ENCODE measurements at regions not wholly inside any gene's neighbourhood (a gene's known extent, or its start where the extent isn't known, plus 50 kb on each side); places are given as distances from the start of the nearest gene placed in this dataset.
"Not testable (repeated sequence)": the region's sequence is repeated elsewhere in the genome, so short reads cannot be mapped to it uniquely, and the experiment has no call there.

GRCh38 chr5:63233361-63233760 is 654.7 kb downstream of the LRRC70 start:
- FAIRE-seq (no peak), DNase-seq (ENCODE audit: insufficient read length, low spot score) (no peak)

GRCh38 chr5:63230754-63231153 is 652.1 kb downstream of the LRRC70 start:
- no peak for FAIRE-seq

DNA sequence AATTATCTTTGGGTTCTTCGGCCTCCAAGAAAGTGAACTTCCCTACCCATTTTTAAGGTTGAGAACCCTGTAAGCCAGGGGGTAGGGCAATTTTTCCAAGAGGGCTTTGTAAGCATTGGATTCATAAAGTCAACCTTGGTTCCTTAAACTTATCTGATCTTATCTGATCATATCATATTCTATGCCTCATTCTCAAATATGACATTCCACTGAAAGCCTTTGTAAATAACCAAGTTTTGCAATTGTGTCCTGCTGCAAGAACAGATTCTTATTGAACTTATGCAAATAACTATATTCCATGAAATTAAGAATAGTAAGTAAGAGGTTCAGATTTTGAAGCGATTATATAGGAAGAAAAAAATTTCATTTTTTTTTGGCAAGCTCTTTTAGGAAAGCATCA is 649.5 kb downstream of the LRRC70 start:
- DNase-seq (ENCODE audit: insufficient read length, low spot score) = no peak
- FAIRE-seq = no peak

More at GRCh38 chr5:63230754-63231153, 652.1 kb downstream of the LRRC70 start:
- DNase-seq (ENCODE audit: insufficient read length, low spot score) = no peak

GRCh38 chr5:63220244-63220643 is 641.6 kb downstream of the LRRC70 start:
- no peak for DNase-seq (ENCODE audit: insufficient read length, low spot score)
- no peak for FAIRE-seq

GRCh38 chr5:63217422-63217821 is 638.8 kb downstream of the LRRC70 start:
- FAIRE-seq = no peak
- DNase-seq (ENCODE audit: insufficient read length, low spot score) = no peak

DNA sequence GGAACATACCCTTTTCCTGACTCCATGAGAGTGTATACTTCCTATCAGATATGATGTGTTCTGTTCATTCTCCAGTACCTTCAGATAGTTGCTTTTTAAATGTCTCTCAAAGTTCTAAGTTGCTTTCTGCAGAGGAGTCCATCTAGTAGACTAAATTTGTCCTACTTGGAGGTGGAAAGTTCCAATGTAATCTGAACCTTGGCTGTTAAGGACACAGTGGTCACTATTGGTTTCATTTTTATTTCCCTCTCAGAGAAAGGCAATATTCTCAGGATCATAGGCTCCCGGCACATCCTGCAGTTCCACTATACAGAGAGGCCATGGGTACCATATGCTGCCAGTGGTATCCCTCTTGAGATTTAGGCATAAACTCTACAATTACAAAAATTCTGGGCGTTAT is 634.6 kb downstream of the LRRC70 start:
- FAIRE-seq (no peak), DNase-seq (ENCODE audit: insufficient read length, low spot score) (no peak)

- DNase-seq (ENCODE audit: insufficient read length, low spot score) = no peak
- FAIRE-seq = no peak
Measured at GRCh38 chr5:63211448-63212132, 633.0 kb downstream of the LRRC70 start.

- no peak for DNase-seq (ENCODE audit: insufficient read length, low spot score)
- FAIRE-seq = no peak
Measured at GRCh38 chr5:63205976-63206375, 627.4 kb downstream of the LRRC70 start.

DNA sequence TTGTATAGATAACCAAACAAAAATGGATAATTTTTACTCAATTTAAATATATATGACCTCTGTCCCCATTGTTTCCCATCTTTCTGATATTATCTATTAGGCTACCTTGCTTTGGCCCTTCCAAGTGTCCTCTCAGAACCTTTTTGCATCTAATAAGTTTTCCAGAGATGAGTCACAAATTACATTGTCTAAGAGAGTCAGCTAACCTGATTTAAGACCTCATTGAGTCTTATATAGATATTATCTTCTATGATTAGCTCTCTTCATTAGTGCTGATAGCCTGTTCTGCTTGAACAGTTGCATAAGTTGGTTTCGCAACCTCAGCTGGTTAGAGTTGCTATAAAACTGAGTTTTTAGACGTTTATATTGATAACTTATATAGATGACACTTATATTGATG is 623.1 kb downstream of the LRRC70 start:
- FAIRE-seq = no peak

GRCh38 chr5:63194126-63194525 is 615.5 kb downstream of the LRRC70 start:
- FAIRE-seq (no peak), DNase-seq (ENCODE audit: insufficient read length, low spot score) (no peak)

More for the DNA sequence above, 623.1 kb downstream of the LRRC70 start:
- DNase-seq (ENCODE audit: insufficient read length, low spot score) = no peak

DNA sequence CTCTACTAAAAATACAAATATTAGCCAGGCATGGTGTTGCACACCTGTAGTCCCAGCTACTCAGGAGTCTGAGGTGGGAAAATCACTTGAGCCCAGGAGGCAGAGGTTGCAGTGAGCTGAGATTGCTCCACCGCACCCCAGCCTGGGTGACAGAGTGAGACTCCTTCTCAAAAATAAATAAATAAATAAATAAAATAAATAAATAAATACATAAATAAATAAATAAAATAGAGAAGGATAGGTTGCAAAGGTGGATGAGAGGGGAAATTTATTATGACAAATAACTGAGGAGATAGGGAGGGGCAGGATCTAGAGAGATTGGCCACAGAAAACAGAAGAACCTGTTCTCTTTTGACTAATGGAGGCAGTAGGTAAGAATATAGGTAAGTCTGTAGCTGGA is 601.6 kb downstream of the LRRC70 start:
- not testable (repeated sequence) for FAIRE-seq

DNA sequence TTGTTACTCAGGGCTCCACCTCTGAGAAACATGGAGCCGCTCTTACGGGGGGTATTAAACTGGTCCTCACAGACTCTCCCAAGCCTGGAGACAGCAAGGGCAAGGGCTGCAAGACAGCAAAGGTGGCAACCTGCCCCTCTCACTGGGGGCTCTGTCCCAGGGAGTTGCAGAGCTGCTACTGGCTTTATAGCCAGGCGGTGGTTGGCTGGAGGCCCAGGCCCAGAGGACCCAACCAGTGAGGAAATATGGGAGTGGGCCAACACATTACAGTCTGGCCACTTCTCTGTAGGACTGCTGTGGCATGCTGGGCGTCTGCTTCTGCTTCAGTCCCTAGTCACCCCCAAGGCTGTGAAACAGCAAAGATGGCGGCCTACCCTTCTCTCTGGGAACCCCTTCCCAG is 597.2 kb downstream of the LRRC70 start:
- DNase-seq (ENCODE audit: insufficient read length, low spot score) = no peak
- no peak for FAIRE-seq

More for the DNA sequence above, 601.6 kb downstream of the LRRC70 start:
- not testable (repeated sequence) for DNase-seq (ENCODE audit: insufficient read length, low spot score)

GRCh38 chr5:63170486-63170885 is 591.9 kb downstream of the LRRC70 start:
- no peak for DNase-seq (ENCODE audit: insufficient read length, low spot score)
- FAIRE-seq = no peak

DNA sequence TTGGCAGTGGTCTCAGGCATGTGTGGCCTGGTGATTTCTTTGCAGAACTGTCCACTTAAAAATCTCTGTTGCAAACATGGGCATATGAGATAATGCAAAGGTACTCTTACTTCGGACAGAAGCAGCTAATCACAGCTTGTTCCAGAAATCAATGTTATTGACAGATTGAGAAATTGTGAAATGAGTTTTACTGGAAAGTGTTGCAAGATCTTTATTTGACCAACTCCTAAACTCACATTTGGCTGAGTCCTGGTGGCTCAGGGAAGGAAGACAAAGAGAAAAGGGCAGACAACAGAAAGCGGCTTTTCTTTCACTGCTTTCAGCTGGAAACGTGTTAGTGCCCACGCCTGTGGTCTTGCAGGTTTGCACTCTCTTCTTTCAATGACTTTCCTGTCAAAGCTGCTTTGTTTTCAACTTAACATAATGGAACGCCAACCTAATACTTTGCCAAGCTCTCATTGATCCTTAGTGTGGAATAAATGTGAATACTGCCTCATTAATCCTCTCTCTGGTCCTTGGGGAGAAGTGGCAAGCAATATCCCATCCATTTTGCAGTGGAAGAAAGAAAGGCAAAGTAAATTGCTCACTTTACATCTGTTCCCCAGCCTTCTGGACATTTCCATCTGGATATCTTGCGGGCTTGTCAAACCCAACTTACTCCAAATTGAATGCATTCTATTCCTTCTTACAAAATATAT is 586.4 kb downstream of the LRRC70 start:
- FAIRE-seq (no peak), DNase-seq (ENCODE audit: insufficient read length, low spot score) (no peak)

DNA sequence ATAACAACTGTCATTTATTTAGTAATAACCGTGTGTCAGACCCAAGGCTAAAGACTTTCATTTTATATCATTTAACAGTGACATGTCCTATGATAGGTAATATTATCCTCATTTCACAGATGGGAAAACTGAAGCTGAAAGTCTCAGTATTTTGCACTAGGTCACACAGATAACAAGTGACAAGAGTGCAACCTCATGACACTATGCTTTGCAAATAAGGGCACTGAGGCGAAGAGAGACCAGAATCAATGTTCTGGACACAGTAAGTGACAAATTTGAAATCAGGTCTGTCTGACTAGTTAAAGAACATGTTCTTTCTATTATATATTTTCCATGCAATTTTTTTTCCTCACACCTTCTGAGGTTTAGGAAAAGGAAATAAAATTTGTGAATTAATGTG is 585.7 kb downstream of the LRRC70 start:
- DNase-seq (ENCODE audit: insufficient read length, low spot score) (no peak), FAIRE-seq (no peak)

- FAIRE-seq (no peak), DNase-seq (ENCODE audit: insufficient read length, low spot score) (no peak)
Measured at GRCh38 chr5:63155310-63155631, 576.7 kb downstream of the LRRC70 start.

DNA sequence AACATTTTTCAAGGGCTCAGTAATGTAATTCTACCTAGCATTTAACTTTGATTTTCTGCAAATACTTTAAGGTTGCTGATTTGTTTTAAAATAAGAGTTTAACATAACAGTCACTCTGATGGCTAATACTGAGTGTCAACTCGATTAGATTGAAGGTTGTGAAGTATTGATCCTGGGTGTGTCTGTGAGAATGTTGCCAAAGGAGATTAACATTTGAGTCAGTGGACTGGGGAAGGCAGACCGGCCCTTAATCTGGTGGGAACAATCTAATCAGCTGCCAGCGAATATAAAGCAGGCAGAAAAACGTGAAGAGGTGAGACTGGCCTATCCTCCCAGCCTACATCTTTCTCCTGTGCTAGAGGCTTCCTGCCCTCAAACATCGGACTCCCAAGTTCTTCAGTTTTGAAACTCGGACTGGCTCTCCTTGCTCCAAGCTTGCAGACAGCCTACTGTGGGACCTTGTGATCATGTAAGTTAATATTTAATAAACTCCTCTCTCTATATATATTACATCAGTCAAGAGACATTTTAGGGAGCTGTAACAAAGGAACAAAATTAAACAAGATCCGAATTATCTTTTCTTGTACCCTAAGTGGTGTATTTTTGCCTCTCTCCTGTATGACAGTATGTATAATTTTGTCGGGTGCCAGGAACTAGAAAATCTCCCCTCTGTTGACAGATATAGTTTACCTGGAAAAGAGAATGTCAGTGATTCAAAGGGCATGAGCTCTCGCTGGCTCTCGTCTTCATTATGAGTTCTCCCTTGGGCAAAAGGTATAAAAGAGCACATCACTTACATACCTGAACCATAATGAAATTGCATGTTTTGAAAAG is 576.1 kb downstream of the LRRC70 start:
- no peak for DNase-seq (ENCODE audit: insufficient read length, low spot score)
- no peak for FAIRE-seq

DNA sequence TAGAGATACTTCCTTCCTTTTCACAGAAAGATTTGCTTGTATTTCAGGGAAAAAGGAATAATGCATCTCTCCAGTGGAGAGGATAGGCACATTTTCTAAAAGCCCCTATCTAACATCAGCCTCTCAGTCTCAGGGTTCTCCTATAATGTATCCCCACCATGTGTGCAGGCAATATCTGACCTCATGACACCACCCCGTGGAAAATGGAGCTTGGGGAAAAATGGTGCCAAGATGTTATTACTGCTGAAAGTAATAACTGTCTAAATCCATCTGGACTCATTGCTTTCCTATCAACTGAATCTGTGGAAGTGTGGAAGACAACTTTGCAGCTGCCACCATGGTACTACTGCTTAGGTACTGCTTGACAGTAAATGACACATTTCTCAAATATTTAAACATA is 574.3 kb downstream of the LRRC70 start:
- DNase-seq (ENCODE audit: insufficient read length, low spot score) (no peak), FAIRE-seq (no peak)

DNA sequence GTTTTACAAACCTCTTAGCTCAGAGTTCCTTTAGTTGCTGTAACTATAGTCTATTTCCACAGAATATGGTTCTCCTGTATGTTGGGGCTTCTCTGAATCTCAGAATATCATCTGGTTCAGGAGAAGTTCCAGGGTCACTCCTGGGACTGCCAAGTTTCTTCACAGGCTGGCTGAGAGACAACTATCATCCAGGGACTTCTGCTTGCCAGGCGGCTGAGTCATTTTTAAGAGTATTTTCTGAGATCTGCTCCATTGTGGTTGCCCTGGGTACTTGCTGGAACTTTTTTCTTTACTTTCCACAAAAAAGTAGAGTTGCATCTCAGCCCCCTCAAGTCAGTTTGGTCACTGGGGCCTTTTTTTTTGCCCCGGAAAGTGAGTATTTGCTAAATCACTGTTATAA is 566.5 kb downstream of the LRRC70 start:
- no peak for FAIRE-seq

DNA sequence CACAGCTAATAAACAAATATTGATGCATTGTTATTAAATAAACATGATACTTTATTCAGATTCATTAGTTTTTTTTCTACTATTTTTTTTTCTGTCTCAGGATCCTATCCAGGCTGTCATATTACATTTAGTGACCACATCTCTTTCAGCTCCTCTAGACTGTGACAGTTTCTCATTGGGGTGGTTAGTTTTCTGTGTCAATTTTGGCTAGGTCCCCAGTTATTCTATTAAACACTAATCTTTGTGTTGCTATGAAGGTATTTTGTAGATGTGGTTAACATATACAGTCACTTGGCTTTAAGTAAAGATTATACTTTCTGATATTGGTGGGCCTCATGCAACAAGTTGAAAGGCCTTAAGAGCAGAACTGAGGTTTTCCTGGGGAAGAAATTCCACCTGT is 563.0 kb downstream of the LRRC70 start:
- no peak for FAIRE-seq
- no peak for DNase-seq (ENCODE audit: insufficient read length, low spot score)

More for the DNA sequence above, 566.5 kb downstream of the LRRC70 start:
- no peak for DNase-seq (ENCODE audit: insufficient read length, low spot score)

DNA sequence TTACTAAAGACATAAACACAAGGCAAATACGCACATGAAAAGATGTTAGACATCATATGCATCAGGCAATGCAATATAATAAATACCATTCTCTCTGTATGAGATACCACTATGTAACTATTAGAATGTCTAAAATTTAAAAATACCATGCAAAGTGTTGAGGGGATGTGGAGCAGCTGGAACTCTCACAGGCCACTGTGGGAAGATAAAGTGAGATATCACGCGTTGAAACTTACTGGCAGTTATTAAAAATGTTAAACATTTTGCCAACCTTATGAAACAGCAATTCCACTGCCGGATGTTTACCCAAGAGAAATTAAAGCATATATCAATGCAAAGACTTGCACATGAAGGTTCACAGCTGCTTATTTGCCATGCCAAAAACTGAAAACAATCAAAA is 556.7 kb downstream of the LRRC70 start:
- DNase-seq (ENCODE audit: insufficient read length, low spot score) (no peak), FAIRE-seq (no peak)
